T-helper 1 cell treated with Interleukin-12 subunit alpha and Interleukin-12 subunit beta and Interleukin-4 antibody, amounts not matched to agents 30 ng/mL and 1 ng/mL, for 36 hours (primary cell): ENCODE measurements at regions not wholly inside any gene's neighbourhood (a gene's known extent, or its start where the extent isn't known, plus 50 kb on each side); places are given as distances from the start of the nearest gene placed in this dataset.
"Not testable (repeated sequence)": the region's sequence is repeated elsewhere in the genome, so short reads cannot be mapped to it uniquely, and the experiment has no call there.

Experiments used
- intact Hi-C: fragments of 100-400 bp; cut with micrococcal nuclease; formaldehyde crosslinking; loops from one replicate; pipeline ENCODE4 v1.15.1; 2024

DNA sequence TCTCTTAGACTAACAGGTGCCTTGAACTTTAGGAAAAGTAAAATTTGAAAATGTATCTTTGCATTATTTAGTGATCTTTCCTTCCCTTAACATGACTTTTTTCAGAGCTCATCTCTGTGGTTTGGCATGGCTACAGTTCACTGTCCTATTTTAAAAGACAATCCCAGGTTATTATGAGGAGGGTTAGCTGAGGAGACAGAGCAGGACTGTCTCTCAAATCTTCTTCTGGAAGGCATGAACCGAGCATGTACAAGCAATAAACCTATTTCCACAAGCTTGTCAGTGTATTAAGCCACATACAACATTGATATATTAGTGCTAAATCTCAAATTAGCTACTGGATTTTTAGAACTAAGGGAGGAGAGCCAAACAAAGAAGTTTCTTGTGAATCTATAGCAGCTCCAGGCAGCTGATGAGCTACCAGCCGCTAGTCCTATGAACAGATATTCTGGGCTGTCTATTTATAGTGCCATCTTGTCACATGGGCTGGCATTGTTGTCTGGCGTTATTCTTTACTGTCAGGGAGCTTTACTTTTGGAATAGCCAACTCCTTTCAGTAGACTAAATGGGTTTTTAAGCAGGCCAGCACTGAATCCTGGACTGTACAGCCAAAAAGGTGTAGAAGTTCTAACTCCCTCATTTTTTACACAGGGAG lies 171.2 kb upstream of the ACTBL2 start:
- intact Hi-C loops, result no loop called here

DNA sequence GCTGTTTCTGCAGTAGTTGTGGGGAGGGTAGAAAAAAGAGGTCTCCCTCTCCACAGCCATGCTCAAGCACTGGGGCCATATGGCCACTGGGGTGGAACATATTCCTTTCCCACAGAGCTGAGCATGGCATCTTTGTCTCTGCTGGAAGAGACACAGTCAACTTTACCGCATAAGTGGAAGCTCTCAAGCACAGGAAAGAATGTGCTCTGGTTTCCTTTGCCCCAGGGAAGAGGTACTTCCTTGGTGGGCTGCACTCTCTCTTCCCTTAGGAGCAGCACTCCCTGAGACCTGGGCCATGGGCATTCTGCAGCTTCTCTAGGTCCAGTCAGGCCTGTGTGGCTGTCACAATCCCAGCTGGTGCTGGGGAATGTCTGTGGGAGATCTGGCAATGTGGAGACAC lies 168.5 kb upstream of the ACTBL2 start:
- intact Hi-C loops, result loop anchor here (2.0 kb wide), 1 partner anchor 152 kb away; no protein-coding TSS in a partner anchor

DNA sequence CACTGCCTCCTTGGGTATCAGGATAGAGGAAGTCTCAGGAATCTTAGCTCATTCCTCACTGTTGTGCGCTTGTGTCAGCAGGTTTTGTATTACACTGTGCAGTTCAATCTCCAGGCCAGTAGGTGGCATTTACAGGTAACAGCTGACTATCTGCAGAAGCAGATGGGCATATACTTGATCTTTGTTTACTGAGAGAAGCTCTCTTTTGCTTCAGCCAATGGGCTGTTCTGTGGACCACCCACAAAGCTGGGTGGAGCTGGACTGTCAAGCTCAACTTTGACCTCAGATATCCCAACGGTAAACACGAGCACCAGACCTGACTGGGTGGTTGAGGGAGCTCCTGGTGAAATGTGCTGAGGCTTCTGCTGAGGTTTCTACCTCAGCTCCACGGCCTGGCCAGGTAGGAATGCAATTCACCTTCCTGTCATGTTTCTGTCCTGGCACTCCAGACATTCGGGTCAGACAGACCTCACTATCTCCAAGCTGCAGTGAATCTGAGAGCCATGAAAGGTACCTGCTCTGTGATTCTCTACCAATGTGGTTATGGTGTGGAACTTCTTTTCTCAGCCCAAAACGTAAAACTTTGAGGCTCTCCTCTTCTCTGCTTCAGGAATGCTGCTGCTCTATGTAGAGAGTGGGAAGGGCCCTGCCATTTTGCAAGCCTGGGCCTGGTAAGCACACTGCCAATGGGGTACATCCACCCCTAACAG lies 167.9 kb upstream of the ACTBL2 start:
- intact Hi-C loops, result loop anchor here (1.0 to 2.0 kb wide), 3 partner anchors 152 to 812 kb away; no protein-coding TSS in a partner anchor

DNA sequence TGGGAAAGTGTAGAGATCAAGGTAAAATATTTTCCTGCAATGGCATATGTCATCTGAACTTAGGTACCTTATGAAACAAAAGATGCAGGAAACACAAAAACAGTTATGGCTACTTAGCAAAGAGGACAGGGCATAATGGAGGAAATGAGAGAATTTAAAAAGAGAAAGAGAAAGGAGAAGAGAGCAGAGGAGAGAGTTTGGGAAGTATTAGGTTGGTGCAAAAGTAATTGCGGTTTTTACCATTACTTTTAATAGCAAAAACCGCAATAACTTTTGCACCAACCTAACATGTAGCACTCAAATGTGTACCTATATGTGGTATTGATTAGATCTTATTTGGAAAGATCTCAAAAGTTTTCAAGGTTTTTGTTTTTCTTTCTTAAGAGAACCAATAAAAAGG lies 160.1 kb upstream of the ACTBL2 start:
- intact Hi-C loops, result no loop called here

DNA sequence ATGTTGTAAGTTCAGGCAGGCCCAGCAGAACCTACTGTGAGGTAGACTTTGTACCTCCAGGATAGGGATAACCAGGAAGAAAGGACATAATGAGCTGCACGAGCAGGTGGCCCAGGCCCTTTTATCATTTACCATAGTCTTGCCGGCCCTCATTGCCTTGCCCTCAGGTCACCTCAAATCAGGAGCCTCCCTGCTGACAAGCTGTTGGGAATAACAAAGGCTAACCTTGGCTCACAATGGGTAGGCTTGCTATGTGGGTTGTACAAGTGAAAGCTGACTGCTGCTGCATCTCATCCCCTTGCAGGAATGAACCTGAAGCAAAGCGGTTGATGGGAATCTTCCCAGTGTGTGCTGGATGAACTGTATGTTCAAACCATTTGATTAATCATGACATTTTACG lies 159.5 kb upstream of the ACTBL2 start:
- intact Hi-C loops, result no loop called here

DNA sequence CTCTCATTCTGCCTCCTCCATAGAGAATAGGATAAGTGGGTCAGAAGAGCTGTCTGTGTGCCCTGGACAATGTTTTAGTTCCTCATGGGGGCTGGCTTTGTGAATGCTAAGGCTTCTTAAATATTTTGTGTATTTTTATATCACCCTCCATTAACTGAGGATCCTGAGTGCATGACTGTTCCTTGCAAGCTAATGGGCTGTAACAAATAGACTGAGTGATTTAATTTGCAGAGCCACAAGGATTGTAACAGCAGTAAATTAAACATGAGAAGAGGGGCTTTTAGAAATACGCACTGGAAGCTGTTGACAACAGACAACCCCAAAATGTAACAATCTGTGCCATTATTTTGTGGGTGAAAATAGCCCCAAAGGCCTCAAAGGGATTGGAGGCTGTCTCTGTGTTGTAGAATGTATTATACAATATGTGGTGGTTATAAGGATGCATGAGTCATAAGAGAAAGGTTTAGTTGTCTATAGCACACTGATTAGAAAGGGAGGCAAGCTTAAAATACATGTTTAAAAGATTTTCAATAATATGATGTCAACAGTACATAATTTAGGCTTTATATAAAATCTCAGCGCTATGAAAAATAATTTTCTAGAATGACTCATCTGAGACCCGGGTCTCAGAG lies 152.7 kb upstream of the ACTBL2 start:
- intact Hi-C loops, result no loop called here

DNA sequence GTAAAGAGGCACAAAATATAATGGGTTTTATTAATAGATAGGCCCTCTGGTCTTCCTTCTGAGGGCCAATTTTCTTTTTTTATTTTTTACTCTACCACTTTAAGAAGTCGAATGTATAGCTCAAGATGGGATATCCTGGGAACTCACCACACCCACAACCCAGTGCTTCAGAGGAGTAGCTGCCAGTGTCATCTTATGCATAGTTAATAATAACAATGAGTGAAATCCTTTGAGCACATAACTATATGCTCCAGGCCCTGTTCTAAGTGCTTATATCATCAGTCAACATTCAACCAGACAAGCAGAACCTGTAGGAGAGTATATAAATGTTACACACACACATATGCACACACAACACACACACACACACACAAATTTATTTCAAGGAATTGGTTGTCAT lies 150.3 kb upstream of the ACTBL2 start:
- intact Hi-C loops, result no loop called here

DNA sequence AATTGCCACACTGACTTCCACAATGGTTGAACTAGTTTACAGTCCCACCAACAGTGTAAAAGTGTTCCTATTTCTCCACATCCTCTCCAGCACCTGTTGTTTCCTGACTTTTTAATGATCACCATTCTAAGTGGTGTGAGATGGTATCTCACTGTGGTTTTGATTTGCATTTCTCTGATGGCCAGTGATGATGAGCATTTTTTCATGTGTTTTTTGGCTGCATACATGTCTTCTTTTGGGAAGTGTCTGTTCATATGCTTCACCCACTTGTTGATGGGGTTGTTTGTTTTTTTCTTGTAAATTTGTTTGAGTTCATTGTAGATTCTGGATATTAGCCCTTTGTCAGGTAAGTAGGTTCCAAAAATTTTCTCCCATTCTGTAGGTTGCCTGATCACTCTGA lies 148.5 kb upstream of the ACTBL2 start:
- intact Hi-C loops, result not testable (repeated sequence)

DNA sequence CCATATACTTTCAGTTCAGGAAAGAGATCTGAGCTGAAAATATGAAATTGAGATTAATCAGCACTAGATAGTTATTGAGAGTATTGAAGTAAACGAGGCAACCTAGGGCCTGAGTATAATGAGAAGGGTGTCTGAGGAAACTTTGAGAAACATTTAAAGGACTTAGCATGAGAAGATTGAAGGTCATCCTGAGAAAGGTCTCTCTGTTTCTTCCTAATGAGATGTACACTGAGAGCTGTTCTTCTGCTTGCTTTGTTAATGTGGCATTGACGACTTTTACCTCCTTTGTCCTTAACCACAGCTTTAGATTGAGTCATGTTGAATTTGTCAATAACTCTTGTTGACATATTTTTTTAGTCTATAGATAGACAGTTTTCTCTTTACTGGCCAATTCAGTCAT lies 145.1 kb upstream of the ACTBL2 start:
- intact Hi-C loops, result no loop called here

DNA sequence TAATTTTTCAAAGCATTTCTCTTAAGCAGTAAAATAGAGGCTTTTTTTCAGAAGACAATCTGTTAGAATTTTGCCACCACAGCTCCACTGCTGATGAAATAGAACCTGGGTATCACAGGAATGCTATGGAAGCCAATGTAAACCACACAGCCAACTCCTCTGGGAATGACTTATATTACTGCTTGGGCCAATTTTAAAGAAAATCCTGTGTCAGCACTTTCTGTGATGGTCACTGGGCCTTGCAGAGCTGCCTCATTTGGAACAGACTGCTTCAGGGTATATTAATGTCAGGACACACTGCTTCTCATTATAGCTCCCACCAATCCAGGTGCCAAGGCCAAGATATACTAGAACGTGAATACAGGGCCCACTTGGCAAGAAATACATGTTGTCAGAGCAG lies 144.1 kb upstream of the ACTBL2 start:
- intact Hi-C loops, result no loop called here

DNA sequence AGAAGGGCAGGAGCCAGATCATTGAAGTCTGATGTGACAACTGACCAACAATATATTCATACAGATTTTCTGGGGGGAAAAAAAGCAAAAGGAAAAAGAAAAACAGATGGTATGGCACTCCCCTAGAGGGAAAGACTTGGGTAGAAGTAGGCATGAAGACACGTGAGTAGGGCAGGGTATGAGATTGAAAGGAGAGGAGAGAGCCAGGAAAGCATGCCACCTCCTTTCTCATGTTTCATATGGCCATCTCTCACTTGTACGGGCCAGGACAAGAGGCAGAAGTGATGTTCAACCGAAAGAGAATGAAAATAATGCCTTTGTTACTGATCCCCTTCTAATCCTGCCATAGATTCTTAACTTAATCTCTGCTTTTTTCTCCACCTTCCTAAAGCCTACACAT lies 139.0 kb upstream of the ACTBL2 start:
- intact Hi-C loops, result no loop called here

DNA sequence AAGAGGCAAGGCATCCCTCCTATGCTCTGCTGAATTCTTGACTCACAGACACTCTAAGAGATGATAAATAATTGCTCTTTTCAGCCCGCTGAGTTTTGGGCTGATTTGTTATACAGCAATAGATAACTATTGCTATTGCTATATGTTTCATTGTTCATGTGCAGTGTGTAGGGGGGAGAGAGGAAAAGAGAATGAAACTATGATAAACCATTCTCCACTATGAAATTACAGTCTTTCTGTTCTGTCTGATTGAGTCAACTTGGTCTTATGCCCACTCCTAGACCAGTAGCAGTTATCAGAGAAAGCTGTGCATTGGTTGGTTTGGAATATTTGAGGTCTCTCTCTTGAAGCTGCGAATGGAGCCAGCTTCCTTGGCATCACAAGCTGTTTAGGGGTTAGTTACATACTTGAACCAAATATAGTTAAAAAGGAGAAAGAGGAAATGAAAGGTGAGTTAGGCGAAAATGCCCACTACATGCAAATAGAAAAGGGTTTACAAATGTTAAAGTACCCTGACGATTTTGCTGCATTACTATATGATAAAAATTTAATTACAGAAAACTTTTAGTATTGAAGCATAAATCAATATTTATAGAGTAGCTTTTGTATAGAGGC lies 136.3 kb upstream of the ACTBL2 start:
- intact Hi-C loops, result no loop called here

DNA sequence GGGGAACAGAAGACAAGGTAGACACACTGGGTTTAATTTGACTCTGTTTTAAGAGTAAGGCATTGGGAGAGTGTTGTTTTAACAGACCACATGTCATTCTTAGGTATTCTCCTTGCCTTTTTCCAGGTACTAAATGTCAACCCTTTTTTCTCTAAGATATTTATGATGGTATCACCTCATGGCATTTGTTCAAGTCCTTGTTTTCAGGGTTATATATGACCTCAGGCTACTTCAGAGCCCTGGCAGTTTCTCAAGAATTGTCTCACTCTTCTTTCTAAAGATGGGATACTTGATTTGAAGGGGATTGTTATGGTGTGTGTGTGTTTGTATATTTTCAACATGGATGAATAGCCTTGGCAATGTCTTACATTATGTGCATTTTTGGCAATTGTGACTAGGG lies 131.1 kb upstream of the ACTBL2 start:
- intact Hi-C loops, result no loop called here

DNA sequence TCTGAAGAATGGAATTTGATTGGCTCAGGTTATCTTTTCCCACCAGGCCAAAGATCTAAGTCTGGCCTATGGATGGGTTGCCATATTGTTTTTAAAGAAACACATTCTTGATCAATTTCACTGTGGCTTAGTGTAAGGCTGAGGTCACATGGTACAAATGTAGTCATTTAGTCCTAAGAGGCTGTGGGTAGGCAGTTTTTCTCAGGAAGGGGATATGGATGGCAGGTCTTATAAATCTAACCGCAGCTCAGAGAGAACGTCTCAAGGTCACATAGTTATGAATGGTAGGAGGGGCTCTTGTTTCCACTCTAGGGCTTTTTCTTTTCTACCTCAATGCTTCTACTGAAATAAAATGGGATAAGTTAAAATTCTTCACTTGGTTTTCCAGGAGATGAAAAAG lies 128.6 kb upstream of the ACTBL2 start:
- intact Hi-C loops, result no loop called here

DNA sequence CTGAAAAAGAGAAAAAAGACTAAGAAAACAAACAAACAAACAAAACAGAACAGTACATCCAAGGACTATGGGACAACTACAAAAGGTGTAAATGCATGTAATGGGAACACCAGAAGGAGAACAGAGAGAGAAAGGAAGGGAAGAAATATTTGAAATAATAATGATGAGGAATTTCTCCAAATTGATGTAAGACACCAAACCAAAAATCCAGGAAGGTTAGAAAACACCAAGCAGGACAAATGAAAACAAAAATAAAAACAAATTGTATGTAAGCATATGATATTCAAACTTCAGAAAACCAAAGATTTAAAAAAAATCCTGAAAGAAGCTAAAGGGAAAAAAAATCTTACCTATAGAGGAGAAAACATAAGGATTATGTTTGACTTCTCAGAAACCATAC lies 125.9 kb upstream of the ACTBL2 start:
- intact Hi-C loops, result no loop called here

DNA sequence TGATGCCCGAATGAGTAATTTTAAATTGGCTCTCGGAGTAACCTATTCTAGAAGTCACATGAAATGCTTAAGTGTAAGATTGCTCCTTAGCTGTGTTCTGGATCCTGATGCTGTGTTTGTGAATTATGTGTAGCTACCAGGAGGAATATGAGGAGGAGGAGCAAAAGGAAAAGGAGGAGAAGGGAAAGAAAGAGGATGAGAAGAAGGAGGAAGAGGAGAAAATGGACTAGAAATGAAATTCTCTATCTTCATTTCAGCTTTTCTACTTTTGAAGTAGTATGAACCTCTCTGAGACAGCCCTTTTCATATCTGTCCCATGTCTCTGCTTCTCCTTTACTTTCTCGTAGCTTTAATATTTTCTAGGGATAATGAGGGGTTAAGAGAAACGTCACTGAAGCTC lies 119.4 kb upstream of the ACTBL2 start:
- intact Hi-C loops, result no loop called here

DNA sequence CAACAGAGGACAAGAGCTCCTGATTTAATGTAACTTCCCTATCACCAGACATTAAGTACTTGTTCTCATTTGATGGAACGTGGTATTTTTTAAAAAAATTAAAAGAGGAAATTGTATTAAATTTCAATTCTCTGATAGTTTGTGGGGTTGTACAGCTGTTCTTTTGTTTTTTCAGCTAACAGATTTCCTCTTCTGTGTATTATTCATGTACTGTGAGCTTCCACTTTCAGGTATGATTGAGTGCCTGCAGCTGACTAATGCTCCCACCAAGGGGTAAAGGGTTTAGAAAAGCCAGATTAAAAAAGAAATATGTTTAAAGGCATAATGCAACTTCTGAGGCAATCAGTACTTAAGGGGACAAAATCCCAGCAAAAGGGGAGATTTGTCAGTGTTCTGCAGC lies 117.7 kb upstream of the ACTBL2 start:
- intact Hi-C loops, result no loop called here

DNA sequence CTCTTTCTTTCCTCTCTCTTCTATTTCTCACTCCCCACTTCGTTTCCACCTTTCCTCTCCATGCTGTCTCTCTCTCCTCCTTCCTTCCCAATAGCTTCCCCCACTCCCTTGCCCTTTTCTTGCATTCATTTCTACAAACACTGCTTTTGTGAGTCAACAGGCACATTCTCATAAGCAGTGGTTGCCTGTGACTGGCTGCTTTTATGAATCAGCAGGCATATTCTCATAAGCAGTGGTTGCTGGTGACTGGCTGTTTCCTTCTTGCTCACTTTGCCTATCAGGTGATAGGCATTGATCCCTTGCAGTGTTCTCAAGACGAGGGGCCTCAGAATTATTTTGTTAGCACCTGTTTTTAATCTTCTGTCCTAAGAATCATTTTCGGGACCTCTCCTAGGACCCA lies 116.1 kb upstream of the ACTBL2 start:
- intact Hi-C loops, result no loop called here

DNA sequence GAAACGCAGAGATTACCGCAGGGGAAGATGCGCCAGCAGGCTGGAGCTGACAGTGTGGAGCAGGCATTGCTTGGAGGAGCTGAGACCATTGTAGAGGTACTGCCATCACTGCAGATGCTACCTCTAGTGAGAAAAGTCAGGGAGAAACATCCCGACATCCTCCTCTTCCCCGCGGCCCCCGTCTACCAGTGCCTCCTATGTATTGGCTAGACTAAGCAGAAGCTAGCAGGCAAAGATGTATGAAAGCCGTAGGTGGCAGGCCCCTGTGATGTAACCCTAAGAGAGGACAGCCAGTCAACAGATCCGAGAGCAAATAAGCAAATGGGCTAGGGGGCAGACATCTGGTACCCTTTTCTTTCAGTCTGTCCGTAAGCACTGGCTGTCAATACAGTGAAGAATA lies 115.5 kb upstream of the ACTBL2 start:
- intact Hi-C loops, result no loop called here

DNA sequence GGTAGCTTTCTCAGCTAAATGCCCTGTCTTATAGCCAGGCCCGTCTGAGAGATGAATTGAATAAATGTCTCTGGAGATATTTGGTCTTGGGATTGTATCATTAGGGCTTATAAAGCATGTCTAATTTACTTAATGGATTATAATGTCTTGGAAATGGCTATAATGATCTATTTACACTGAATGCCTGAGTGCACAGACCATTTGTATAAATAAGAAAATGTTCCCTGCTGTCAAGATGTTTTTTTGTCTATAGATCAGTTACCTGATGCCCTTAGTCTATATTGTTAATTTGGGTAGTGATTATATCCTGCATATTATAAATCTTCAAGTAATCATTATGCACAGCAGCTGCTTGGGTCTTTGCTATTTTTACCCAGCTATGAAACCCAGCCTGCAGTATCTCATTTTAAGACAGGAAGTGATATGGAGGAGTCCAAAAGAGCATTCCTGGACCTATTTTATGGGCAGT lies 112.9 kb upstream of the ACTBL2 start:
- intact Hi-C loops, result no loop called here

DNA sequence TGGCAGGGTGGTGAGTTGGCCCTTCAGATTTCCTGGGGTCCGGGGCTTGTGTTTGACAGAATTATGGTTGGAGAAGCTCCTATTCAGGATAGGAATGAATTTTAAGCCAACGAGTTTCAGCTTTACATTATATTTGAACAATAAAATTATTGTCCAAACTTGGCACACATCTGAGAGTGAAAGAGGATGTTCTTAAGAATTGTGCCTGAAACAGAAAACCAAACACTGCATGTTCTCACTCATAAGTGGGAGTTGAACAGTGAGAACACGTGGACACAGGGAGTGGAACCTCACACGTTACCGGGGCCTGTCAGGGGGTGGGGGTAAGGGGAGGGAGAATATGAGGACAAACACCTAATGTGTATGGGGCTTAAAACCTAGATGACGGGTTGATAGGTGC lies 111.8 kb upstream of the ACTBL2 start:
- intact Hi-C loops, result no loop called here

DNA sequence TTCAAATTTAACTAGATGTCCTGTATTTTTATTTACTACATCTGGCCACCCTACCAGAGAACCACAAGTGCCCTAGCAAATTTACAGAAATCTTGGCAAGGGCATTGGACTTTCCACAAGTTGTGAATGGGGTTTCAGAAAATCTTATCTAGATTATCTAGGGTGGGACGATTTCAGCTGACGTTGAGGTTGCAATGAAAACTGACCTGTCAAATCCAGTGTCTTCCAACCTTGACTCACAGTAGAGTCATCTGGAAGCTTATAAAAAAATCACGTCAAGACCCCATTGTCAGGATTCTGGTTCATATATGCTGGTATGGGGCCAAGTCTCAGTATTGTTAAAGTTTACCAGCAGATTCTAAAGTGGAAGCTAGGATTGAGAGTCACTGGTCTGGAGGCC lies 109.6 kb upstream of the ACTBL2 start:
- intact Hi-C loops, result no loop called here
